Hematopoietic multipotent progenitor cell treated with erythropoietin and hydrocortisone succinate and interleukin-3 and kit ligand, for 17 days (in vitro differentiated cells): ENCODE measurements at regions not wholly inside any gene's neighbourhood (a gene's known extent, or its start where the extent isn't known, plus 50 kb on each side); places are given as distances from the start of the nearest gene placed in this dataset.

Source experiments
- DNase-seq: peaks from one replicate; pipeline ENCODE4 v3.0.0-alpha.2; 2015; ENCODE audit warnings: low spot score

GRCh38 chr3:188036375-188037194 is 117.4 kb upstream of the LPP start:
- DNase-seq: no peak

GRCh38 chr3:188037195-188037718 is 116.7 kb upstream of the LPP start:
- DNase-seq: no peak

- DNase-seq: no peak
Observed at GRCh38 chr3:188037965-188038581, 115.9 kb upstream of the LPP start.

DNA sequence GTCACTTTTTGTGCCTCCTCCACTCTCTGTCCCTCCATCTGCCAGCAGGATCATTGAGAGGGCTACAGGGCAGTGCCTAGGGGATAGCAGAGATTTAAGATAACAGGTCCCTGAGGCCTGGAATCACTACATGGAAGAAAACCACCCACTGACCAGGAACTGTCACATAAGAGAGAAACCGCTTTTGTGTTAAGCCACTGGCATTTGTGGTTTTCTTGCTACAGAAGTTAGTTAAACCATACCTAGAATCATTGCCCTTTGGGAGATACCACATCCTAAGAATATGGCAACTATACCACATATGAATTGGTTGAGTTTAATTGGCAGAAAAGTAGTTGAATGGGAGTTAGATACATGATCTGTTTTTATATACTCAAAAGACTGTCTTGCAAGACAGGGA is 112.8 kb upstream of the LPP start:
- DNase-seq: no peak

DNA sequence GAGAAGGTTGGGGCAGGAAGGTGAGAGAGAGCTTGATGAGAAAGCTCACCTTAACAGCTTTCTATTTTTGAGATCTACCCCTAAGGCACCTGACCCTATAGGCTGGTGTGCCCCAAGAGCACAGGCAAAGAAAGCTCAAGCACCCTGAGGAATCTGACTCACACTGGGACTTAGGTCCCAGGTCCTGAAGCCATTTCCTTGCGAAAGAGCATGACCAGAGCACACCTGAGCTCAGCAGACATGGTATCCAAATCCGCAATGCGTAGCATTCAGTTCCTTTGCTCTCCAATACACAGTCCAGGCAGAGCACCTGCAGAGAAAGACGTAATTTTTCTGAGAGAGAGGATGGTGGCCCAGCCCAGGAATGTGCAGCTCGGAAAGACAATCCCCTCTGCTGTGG is 112.1 kb upstream of the LPP start:
- no peak for DNase-seq

DNA sequence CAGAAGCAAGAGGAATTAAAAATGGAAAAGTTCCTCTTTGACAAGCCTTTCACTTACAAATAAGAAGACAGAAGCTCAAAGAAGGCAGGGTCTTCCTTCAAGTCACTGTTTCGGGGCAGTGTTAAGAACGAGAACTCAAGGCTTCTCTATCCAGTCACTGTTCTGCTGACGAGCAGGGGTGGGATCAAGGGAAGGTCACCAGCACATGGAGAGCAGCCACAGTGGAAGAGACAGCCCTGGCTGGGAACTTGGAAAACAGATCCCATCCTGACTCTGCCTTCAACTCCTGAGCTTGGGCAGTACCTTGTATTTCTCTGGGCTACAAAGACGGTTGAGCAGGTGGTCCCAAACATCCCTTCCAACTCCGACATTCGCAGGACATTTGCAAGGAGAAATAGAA is 111.5 kb upstream of the LPP start:
- no peak for DNase-seq

DNA sequence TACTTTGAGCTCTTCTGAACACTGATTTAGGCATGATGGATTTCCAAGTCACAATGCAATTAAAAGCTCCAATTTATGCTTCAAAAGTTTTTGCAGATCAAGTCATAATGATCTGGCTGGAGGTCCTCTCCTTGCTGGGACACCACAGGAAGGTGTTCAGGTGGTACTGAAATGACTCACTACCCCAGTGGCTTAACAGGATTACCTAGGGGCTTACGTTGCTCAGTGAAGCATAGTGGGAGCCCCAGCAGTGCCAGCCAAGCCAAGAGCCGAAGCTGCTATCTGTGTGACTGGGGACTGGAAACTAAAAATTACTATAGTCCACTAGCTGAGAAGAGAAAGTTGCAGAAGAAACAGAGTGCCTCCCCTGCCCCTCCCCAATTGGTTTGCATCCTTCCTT is 110.1 kb upstream of the LPP start:
- DNase-seq: no peak

DNA sequence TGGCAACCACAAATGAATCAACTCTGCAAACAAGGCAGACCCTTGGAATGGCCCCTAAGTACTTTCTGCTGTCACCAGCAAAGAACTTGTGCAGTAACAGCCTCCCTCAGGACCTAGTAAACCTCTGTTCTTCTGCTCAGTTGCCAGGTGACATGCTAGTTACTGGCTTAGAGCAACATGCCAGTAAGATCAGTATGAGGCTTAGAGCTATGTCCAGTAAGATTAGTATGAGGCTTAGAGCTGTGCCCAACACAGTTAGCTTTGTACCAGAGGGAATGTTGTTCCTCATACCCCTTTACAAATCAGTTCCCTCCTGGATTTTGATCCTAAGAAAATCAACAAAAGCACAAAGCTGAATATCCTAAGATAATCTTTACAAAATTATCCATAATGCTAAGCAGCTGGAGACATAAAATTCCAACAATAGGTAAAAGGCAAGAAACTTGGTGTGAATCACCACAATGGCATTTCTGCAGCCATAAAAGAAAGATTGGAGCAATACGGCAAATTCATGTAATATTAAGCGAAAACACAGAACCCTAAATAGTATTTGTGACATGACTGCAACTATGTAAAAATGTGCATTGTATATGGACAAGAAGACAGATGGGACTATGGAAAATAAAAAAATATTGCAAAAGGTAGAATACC is 107.3 kb upstream of the LPP start:
- no peak for DNase-seq

GRCh38 chr3:188047536-188047935 is 106.4 kb upstream of the LPP start:
- DNase-seq: no peak

DNA sequence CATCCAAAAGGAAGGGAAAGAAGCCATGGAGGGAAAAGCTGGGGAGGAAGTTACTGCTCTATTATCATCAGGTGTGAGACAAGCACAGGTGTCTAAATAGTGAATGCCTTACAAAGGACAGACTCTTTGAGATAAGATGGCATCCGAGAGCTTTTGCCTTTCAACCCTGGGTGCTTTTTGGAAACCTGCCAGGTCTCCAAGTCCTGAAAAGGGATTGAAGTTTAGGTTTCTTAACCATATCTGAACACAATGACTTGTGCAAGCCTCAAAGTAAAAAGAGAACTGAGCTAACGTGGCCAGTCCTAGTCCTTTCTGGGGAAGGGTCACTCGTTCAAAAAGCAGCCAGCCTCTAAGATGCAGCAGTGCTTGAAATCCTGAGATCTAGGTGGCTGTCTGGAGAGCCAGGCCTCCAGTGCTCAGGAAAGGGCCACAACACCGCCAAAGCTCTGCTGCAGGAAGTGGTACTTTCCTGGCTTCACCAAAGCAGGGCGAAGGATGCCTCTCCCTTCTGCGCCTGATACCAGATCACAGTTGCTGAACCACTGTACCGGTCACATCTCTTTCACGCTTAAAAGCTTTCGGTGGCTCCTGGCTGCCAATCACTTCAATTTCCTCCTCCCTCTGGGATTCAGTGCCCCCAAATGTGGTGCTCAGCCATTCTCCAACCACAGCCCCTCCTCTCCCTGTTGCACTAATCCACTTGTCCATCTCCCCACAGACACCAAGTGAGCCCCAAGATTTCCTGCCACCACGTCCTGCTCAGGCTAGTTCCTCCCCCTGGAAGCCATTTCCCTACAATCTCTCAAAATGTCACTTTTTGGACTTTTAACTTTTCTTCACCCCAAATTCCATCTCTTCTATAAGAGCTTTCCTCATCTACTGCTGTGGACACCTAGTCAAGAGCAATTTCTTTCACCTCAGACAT is 104.1 kb upstream of the LPP start:
- no peak for DNase-seq

- DNase-seq: no peak
Observed at GRCh38 chr3:188051801-188052168, 102.2 kb upstream of the LPP start.

DNA sequence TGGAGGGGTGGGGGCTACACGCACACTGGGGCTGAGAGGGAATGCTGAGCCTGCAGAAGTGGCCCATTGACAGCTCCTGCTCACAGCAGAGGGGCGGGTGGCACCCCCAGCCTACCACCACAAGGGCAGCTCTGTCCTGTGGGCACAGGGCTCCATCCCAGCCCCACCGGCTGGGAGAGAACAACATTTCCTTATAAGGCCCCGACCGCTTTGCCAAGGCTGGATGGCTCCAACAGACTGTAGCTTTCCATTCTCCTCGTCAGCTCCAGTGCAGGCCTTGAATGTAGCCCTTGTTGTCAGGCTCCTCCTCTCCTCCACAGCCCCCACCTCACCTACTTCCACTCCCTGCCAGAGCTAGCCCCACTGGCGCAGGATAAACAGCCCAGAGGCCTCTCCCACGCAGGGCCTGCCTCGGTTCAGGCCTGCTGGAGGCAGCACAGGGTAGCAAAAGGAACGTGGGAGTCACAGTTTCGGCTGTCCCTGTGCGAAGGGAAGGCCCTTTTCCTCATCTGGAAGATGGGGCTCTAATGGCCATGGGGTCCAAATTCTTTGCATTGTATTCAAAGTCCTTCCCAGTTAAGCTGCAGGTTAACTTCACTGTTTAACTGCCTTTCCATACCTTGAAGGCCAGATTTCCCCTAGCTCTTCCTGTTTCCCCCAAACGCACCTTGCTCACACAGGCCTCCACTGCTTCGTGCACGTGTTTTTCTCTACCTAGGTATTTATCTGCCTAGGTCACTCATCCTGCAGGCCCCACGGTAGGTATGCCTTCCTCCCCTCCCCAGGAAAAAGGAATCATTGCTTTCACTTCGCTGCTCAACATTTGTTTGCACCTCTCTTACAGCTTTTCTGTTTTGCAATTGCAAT is 101.6 kb upstream of the LPP start:
- no peak for DNase-seq

DNA sequence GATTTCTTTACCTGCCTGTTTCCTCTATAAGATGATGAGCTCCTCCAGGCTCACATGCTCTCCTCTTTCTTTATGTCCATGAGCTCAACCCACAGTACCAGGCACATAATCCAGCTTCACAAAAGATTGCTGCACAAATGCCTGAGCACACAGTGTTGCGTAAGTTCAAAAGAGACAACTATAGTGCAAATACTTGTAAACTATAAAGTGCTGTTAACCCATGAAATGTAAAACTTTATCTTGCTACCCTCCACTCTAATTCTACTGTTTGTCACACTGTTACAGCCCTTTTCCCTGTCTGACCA is 101.0 kb upstream of the LPP start:
- DNase-seq: no peak

DNA sequence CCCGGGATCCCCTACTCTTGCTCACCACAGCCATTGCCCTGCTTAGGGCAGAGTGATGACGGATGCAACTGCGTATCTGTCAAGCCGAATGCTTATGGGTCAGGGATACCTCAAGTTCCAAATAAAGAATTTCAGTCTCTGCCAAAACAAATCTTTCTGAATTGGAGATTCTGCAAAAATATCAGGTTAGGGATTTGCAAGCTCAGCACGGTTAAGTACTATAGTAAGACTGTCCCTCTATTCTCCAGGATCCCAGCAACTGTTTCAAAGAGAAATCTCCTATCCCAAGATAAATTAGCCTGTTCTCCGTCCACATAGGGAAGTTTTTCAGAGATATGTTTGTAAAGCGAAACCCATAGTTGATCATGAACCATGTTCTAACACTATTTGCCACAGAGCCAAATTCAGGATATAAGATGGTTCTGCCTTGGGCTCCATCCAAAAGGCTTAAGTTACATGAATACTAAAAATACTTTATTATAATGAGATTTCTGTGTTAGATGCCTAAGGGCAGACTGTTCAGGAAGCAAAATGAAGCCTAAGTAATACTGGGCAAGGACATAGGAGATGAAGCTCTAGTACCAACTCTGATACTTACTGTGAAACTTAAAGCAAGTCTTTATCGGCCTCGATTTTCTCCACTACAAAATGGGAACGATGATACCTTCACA is 100.1 kb upstream of the LPP start:
- no peak for DNase-seq

GRCh38 chr3:188054541-188054940 is 99.4 kb upstream of the LPP start:
- no peak for DNase-seq

- DNase-seq: no peak
Observed at GRCh38 chr3:188055388-188055787, 98.6 kb upstream of the LPP start.

- DNase-seq: no peak
Observed at GRCh38 chr3:188057124-188057523, 96.8 kb upstream of the LPP start.

DNA sequence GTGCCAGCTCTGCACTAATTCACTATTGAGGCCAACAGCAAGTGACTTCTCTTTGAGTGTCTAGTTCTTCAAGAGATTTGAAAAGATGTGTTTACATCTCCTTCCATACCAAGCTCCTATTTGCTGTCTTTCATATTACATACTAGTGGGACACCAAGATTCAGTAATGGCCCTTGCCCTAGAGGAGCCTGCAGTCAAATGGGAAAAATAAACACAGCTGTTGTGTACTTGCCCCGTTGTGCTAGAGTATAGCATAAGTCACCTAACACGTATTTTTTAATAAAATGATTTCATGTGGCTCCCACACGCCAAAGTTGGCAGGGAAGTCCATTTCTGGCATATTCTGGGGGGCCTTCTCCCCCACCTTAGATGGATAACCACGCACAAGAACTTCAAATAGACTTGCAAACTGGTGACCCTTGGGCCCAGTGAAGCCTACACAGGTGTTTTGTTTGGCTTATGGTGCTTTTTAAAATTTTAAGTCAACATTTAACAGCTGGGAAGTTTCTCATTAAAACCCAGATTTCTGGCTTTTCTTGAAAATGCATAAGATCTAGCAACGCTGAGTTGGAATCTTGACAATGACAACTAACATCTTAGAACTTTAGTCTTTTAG is 95.3 kb upstream of the LPP start:
- no peak for DNase-seq

DNA sequence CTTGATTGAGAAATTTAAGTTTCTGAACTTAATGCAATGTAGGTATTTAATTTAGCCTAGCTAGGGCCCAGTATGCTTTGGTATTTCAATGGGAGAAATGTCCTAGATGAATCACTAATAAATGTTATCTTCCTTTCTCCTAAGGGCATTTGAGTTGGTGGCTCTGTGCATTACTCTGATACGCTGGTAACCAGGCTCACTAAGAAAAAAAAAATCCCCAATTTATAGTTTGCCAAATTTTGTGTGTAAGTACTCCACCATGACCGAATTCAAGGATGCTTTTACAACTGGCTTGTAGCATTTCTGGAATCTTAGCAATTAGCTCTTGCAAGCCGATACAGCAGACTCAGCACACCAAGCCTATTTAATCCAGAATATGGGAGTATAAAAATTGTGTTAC is 94.6 kb upstream of the LPP start:
- DNase-seq: no peak

- DNase-seq: no peak
Observed at GRCh38 chr3:188060264-188060835, 93.6 kb upstream of the LPP start.
